GM21717 (cell line): ENCODE measurements at regions not wholly inside any gene's neighbourhood (a gene's known extent, or its start where the extent isn't known, plus 50 kb on each side); places are given as distances from the start of the nearest gene placed in this dataset.
A peak's percentile ranks its signal among the peaks of the same experiment; 100 is the strongest.
"Not testable (repeated sequence)": the region's sequence is repeated elsewhere in the genome, so short reads cannot be mapped to it uniquely, and the experiment has no call there.

Experiments used
- ATAC-seq: cut with Tn5 transposase; IDR thresholded peaks from one replicate; pipeline ENCODE4 v1.9.1; 2021; ENCODE audit warnings: mild to moderate bottlenecking, moderate library complexity; ENCODE audit not compliant: unreplicated experiment

GRCh38 chr5:126677121-126677520 lies 76.4 kb downstream of the PHAX start:
- no peak for ATAC-seq

GRCh38 chr5:126680191-126680817 lies 79.6 kb downstream of the PHAX start:
- peak; percentile 61 for ATAC-seq

DNA sequence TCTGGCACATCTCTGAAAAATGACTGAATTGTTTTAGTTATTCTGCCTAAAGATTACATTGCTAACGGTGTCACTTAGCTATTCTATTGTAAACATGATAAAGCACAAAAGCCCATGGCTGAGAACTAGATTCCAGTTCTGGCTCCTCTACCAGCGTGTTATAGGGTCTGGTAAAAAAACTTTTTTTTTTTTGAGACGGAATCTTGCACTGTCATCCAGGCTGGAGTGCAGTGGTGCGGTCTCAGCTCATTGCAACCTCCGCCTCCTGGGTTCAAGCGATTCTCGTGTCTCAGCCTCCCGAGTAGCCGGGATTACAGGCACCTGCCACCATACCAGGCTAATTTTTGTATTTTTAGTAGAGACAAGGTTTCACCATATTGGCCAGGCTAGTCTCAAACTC lies 80.6 kb downstream of the PHAX start:
- not testable (repeated sequence) for ATAC-seq

DNA sequence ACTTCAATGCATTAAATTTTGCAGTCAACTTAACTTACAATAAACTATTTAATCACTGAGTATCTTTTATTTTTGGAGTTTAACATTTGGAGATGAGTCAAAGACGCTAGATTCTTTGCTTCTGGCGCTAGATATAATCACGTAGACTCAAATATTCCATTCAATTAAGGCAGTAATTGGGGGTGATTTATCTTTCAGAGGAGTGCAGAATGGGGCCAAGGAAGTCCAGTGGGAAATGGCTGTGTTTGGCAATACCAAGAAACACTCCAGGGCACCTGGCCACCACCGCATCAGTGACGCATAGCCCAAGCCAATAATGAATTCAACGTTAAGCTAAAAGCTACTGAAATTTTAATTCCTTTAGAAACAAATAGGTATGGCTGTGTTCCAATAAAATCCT lies 81.2 kb downstream of the PHAX start:
- ATAC-seq, result no peak

GRCh38 chr5:126682856-126683255 lies 82.1 kb downstream of the PHAX start:
- ATAC-seq, result no peak

DNA sequence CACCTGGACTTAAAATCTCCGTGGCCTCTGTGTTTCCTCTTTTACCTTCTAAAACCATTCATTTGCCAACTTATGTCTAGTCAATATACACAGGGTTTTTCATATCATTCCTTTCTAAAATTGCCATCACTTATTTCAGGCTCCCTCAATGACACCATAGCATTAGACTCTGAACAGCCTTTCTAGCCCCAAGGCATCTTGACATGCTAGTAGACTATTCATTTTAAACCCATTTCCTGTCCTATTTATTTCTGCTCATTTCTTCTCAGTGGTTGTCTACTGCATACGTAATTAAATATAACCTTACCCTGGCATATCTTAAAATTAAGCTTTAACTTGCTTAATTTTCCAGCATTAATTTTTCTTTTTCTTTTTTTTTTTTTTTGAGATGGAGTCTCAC lies 83.2 kb downstream of the PHAX start:
- ATAC-seq, result no peak

DNA sequence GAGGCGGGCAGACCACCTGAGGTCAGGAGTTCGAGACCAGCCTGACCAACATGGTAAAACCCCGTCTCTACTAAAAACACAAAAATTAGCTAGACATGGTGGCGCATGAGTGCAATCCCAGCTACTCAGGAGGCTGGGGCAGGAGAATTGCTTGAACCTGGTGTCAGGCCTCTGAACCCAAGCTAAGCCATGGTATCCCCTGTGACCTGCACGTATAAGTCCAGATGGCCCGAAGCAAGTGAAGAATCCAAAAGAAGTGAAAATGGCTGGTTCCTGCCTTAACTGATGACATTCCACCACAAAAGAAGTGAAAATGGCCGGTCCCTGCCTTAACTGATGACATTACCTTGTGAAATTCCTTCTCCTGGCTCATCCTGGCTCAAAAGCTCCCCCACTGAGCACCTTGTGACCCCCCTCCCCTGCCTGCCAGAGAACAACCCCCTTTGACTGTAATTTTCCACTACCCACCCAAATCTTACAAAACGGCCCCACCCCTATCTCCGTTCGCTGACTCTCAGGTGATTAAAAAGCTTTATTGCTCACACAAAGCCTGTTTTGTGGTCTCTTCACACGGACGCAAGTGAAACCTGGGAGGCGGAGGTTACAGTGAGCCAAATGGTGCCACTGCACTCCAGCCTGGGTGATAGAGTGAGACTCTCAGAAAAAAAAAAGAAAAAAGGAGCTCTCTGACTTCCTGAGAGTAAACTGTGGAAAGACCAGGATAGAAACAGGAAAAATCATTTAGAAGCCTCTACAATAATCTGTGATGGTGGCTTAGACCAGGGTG lies 84.1 kb downstream of the PHAX start:
- ATAC-seq, result not testable (repeated sequence)

DNA sequence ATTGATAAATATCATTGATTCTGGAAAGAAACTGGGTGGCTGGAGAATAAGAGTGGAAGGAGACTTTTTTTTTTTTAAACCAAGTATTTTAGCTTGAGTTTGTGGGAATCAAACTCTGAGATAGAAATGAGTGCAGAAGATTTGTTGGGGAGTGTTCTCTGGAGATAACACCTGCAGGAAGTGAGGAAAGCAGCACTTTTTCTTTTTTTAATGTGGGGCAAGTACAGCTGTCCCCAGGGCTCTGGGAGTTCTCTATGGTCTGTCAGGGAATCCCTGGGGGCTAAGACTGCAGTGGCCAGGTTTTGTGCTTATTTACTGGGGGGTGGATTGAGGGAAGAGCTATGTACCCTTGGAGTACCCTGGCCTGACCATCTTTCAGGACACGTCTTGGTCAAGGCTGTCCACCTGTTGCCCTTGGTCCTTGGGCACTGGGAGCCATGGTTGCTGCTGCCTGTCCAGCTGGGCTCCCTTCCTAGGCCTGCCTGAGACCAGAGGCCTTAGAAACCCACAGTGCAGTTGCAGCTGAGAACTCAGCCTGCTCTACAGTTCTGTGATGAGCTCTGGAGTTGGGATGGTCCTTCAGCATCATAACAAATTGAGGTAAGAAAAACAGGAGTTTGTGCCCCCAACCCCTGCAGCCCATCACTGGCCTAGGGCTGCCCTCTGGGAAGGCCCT lies 85.8 kb downstream of the PHAX start:
- ATAC-seq, result no peak

DNA sequence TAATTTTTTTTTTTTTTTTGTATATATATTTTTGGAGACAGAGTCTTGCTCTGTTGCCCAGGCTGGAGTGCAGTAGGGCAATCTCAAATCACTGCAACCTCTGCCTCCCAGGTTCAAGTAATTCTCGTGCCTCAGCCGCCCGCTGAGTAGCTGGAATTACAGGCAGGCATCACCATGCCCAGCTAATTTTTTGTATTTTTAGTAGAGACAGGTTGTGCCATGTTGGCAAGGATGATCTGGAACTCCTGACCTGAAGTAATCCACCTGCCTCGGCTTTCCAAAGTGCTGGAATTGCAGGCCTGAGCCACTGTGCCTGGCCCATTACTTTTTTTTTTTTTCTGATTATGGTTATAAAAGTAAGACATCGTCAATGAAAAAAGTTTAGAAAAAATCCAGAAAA lies 84.0 kb upstream of the LMNB1 start:
- ATAC-seq, result no peak

DNA sequence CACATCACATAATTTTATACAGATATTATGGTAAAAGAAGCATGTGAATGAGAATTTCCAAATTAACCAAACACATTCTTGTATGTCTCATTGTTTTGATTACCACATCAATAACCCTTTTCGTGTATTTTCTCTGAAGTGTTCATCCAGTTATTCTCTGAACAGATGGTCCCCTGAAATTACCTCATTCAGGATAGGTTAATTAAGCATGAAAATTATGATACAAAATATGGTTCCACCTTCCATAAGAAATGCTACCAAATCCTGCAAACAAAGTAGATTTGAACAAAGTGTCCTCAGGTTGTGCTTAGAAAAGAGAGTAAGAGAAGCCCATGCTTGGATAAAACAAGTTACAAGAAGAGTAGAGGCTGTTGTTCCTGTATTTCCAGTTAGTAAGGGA lies 83.1 kb upstream of the LMNB1 start:
- ATAC-seq, result no peak

GRCh38 chr5:126694403-126694802 lies 82.5 kb upstream of the LMNB1 start:
- ATAC-seq, result no peak

DNA sequence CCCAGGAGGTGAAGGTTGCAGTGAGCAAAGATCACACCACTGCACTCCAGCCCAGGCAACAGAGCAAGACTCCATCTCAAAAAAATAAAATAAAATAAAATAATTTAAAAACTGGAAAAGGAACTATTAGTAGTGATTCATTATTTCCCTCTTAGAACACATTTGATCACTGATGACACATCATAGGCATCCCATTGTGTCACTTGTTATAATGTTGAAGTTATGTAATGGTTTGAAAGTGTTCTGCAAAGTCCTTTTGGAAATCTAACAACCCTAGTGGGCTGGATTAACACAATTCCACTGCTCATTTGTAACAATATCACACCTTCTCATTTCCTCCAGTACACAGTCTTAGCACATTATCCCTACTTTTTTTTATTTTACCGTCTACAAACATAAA lies 81.8 kb upstream of the LMNB1 start:
- no peak for ATAC-seq

- ATAC-seq, result no peak
Measured at GRCh38 chr5:126707080-126707479, 69.9 kb upstream of the LMNB1 start.

GRCh38 chr5:126715765-126716164 lies 61.2 kb upstream of the LMNB1 start:
- ATAC-seq, result no peak

DNA sequence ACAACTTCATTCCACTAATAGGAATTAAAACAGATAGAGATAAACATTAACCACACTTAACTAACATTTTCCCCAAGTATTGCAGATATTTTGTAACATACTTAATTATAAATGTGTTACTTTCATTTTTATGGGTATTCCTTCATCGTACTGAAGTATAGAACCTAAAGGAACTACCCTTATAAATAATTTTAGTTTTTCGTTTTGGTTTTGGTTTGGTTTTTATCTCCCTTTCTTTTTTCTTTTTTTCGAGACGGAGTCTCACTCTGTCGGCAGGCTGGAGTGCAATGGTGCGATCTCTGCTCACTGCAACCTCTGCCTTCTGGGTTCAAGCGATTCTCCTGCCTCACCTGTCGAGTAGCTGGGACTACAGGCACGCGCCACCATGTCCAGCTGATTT lies 60.1 kb upstream of the LMNB1 start:
- no peak for ATAC-seq

- no peak for ATAC-seq
Measured at GRCh38 chr5:126718236-126718868, 58.6 kb upstream of the LMNB1 start.

GRCh38 chr5:126720369-126720768 lies 56.6 kb upstream of the LMNB1 start:
- ATAC-seq, result no peak

DNA sequence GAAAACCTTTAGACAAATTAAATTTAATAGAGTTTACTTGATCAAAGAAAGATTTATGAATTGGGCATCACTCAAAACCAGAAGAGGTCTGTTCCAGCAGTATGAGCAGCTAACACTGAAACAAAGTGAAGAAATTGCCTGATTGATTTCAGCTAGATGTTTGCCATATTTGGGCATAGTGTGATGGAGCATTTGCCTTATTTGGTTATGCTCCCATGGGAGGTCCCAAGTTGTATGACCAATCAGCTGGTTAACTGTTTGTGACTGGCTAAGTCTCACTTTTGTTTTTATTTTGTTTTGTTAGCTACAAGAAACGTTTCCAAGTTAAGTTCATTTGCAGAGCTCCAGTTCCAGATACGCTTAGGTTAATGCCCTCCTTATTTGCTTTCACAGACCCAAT lies 53.3 kb upstream of the LMNB1 start:
- ATAC-seq, result no peak
